ENCODE measurements at regions not wholly inside any gene's neighbourhood (a gene's known extent, or its start where the extent isn't known, plus 50 kb on each side); places are given as distances from the start of the nearest gene placed in this dataset.

GRCh38 chr3:31230425-31231223 is 302.1 kb upstream of the STT3B start (continued):
- no peak for TF ChIP-seq CTCF (conservative IDR thresholded peaks at IDR 0.05; ENCODE audit: low read depth in 2 of 2)

- H3K27me3 Mint-ChIP-seq (ENCODE audit: insufficient read depth, low read depth, poor library complexity) = no peaks in the 10 kb centered on the region
- no peaks in the 10 kb centered on the region for H3K36me3 ChIP-seq (ENCODE audit: insufficient read depth)
- no peak overlapping the region for H3K27ac ChIP-seq (ENCODE audit: low read depth)
- no peaks in the 10 kb centered on the region for H3K36me3 Mint-ChIP-seq (ENCODE audit: low read depth)
- H3K4me1 ChIP-seq (ENCODE audit: insufficient read depth) = no peaks in the 10 kb centered on the region
- no peak; the same call in 2 of the 3 replicates for ATAC-seq
- H3K4me3 Mint-ChIP-seq = no peak overlapping the region
- DNase-seq (ENCODE audit: low spot score) = no peak
- no peaks in the 10 kb centered on the region for H3K27me3 ChIP-seq (ENCODE audit: insufficient read depth)
- no peak overlapping the region for H2AFZ ChIP-seq
- no peak overlapping the region for H3K27ac Mint-ChIP-seq
- no peaks in the 10 kb centered on the region for H3F3A ChIP-seq (replicated peaks; ENCODE audit: low read depth)
- no peaks in the 10 kb centered on the region for H4K20me1 ChIP-seq (replicated peaks; ENCODE audit: insufficient read depth)
- no peak overlapping the region for H3K4me2 ChIP-seq
- H3K9me3 Mint-ChIP-seq = no peaks in the 10 kb centered on the region
- no peaks in the 10 kb centered on the region for H3K4me1 Mint-ChIP-seq
- H3K9me2 ChIP-seq (ENCODE audit: insufficient read depth) = peaks cover 6% of the 10 kb centered on the region; the same call in 1 of the 2 replicates
- H3K79me2 ChIP-seq (replicated peaks; ENCODE audit: insufficient read depth) = no peaks in the 10 kb centered on the region
- H3K4me3 ChIP-seq = no peak overlapping the region
- no peak for TF ChIP-seq ZNF462 (CRISPR knock-in tag; IDR thresholded peaks at IDR 0.05)
- no peak for TF ChIP-seq STAT1 (IDR thresholded peaks at IDR 0.05; ENCODE audit: unreplicated experiment)
- TF ChIP-seq EZH2phosphoT487 (IDR thresholded peaks at IDR 0.05; ENCODE audit: unreplicated experiment) = no peak
- TF ChIP-seq ZNF331 (CRISPR knock-in tag; IDR thresholded peaks at IDR 0.05; ENCODE audit: low read depth) = no peak
- TF ChIP-seq REST (IDR thresholded peaks at IDR 0.05; ENCODE audit: unreplicated experiment) = no peak
- TF ChIP-seq POLR2AphosphoS5 (IDR thresholded peaks at IDR 0.05; ENCODE audit: low read depth) = no peak
- no peak for TF ChIP-seq EZH2 (IDR thresholded peaks at IDR 0.05; ENCODE audit: low read depth, unreplicated experiment)
- no peak for TF ChIP-seq JUNB (IDR thresholded peaks at IDR 0.05; ENCODE audit: unreplicated experiment)
- no peak for TF ChIP-seq ZNF114 (CRISPR knock-in tag; IDR thresholded peaks at IDR 0.05)
- no peak for TF ChIP-seq CREB1 (CRISPR knock-in tag; IDR thresholded peaks at IDR 0.05; ENCODE audit: low read depth)
Measured at GRCh38 chr3:31232055-31233025, 300.4 kb upstream of the STT3B start.
